ENCODE measurements at regions not wholly inside any gene's neighbourhood (a gene's known extent, or its start where the extent isn't known, plus 50 kb on each side); places are given as distances from the start of the nearest gene placed in this dataset.

DNA sequence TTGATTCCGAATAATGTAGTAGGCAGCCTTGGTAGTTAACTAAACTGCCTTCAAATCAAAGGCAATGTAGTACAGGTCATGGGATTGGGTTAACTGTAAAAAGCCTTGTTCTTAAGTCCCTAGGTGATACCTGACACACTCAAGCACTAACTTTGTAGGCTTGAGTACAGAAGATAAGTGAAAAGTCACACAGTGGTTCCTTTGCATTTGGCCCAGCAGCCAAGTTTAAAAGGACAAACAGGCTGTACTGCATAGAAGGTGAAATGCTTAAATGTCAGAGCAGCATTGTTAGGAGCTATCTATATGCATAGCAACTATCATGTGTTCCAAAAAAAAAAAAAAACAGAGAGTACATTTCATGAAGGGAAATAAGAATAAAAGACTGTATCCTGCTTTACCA, 178.4 kb downstream of the ATOH1 start:
- TF ChIP-seq ARNT (IDR thresholded peaks at IDR 0.05) (no peak), SUZ12 (IDR thresholded peaks at IDR 0.05) (no peak), LEF1 (IDR thresholded peaks at IDR 0.05; ENCODE audit: borderline replicate concordance) (no peak), HDGF (IDR thresholded peaks at IDR 0.05; ENCODE audit: borderline replicate concordance) (no peak), FOXK2 (IDR thresholded peaks at IDR 0.05) (no peak), TARDBP (IDR thresholded peaks at IDR 0.05) (no peak), BHLHE40 (IDR thresholded peaks at IDR 0.05; ENCODE audit: borderline replicate concordance) (no peak), FOXM1 (IDR thresholded peaks at IDR 0.05; ENCODE audit: borderline replicate concordance) (no peak), ZNF384 (IDR thresholded peaks at IDR 0.05) (no peak), SP1 (IDR thresholded peaks at IDR 0.05) (no peak)
- TF ChIP-seq, protein P1, sequence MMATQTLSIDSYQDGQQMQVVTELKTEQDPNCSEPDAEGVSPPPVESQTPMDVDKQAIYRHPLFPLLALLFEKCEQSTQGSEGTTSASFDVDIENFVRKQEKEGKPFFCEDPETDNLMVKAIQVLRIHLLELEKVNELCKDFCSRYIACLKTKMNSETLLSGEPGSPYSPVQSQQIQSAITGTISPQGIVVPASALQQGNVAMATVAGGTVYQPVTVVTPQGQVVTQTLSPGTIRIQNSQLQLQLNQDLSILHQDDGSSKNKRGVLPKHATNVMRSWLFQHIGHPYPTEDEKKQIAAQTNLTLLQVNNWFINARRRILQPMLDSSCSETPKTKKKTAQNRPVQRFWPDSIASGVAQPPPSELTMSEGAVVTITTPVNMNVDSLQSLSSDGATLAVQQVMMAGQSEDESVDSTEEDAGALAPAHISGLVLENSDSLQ (IDR thresholded peaks at IDR 0.05), result no peak
